ENCODE measurements at regions not wholly inside any gene's neighbourhood (a gene's known extent, or its start where the extent isn't known, plus 50 kb on each side); places are given as distances from the start of the nearest gene placed in this dataset.
"Not testable (repeated sequence)": the region's sequence is repeated elsewhere in the genome, so short reads cannot be mapped to it uniquely, and the experiment has no call there.

DNA sequence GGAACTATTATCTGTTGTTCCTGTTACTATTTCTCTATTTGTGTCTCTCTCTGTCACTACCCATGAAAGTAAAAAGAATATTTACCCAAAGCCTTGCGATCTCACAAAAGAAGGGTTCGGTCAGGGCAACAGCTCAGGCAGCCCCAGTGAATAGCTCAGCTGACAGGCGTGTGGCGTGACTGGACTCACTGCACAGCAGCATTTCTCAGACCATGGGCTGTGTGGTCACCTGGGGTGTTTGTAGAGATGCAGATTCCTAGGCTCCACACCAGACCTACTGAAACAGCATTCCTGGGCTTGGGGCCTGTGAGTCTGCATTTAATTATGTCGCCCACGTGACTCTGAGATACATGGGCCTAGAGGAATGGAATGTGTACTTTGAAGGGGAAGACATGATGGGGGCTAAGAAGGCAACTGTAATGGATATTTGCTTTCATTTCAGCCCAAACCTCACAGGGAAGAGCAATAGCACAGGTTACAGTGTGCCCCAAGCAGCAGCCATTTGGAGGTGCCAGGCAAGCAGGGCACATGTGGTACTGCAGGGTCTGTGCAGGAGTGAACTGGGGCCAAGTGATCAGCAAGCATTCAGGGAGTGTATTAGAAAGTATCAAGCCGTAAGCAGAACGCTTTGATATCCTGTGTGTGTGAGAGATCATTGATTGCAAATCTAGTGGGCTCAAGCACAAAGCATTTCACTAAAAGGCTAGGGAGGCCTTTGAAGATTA lies 90.4 kb upstream of the RBMS1 start:
- no peak for DNase-seq

DNA sequence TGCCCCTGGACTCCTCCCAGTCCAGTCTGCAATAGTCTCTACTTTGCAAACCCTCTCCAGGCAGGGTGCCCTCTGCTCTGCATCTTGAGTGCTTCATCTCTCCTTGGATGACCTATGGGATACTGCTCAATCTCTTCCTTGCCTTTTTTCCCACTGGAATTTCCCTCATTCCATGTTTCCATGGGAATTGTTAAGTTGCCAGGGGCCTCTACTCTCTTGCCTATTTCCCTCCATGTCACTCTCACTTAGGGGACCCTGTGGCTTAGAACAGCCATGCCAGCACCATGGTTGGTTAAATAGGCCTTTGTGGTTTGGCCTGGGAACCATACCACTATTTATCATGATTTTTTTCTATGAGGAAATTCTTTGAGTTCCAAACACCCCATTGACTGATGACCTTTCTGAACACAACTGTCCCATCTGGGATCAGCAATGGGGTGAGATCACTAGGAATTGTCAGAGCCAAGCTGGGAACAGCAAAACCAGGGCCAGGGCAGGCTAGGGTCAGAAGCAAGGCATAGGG lies 91.4 kb upstream of the RBMS1 start:
- DNase-seq, result no peak

DNA sequence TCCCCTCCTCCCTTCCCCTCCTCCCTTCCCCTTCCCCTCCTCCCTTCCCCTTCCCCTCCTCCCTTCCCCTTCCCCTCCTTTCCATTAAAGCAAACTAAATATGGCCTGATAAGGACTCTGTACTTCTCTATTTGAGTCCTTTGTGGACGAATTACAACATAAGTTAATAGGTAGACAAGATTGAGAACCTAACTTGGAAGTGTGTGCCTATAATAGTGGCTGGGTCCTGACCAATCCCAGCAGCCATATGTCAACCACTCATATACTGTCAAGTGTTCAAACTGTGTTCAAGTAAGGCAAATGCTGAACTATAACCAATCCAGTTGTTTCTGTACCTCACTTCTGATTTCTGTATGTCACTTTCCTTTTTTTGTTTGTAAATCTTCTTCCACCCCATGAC lies 97.1 kb upstream of the RBMS1 start:
- no peak for DNase-seq

DNA sequence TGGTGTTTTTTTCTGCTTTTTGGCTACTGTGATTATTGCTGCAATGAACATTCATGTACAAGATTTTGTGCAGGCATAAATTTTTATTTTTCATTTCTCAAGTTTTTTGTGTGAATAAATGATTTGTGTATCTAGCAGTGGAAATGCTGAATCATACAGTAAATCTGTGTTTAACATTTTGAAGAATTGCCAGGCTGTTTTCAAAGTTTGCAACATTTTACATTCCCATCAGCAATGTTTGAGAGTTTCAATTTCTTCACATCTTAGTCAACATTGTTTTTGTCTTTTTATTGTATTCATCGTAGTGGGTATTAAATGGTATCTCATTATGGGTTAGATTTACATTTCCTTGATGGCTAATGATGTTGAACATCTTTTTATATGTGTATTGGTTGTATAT lies 98.8 kb upstream of the RBMS1 start:
- no peak for DNase-seq

DNA sequence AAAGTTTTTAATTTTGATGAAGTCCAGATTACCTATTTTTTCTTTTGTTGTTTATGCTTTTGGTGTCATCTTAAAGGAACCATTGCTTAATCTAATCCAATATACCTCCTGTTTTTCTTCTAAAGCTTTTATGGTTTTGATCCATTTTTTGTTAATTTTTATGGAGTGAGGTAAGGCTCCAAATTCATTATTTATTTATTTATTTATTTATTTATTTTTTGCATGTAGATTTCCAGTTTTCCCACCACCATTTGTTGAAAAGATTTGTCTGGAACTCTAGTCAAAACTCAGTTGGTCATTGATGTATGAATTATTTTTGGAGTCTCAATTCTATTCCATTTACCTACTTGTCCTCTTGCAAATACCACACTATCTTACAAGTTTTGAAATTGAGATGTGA lies 99.4 kb upstream of the RBMS1 start:
- DNase-seq, result no peak

DNA sequence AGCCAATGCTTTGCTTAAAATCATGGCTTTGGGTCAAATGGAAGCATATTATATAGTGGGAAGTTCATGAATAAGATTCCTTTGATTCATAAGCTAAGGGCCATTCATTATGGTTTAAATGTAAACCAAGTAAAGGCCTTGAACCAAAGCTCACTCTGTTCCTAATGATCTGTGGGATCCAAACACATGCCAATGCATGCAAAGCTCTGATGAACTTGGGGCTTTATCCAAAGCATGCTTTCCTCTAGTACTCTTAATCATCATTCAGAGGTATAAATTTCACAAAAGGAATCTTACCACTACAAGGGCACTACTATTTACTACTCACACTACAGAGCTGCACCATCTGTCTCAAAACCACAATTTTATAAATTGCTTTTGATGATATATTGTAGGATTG lies 102.8 kb upstream of the RBMS1 start:
- DNase-seq, result no peak

DNA sequence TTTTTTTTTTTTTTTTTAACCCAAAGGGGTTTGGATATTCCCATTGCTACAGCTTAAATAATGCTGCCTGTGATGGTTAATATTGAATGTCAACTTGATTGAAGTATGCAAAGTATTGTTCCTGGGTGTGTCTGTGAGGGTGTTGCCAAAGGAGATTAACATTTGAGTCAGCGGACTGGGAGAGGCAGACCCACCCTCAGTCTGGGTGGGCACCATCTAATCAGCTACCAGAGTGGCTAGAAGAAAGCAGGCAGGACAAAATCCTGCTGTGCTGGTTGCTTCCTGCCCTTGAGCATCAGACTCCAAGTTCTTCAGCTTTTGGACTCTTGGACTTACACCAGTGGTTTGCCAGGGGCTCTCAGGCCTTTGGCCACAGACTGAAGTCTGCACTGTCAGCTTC lies 106.8 kb upstream of the RBMS1 start:
- not testable (repeated sequence) for DNase-seq

DNA sequence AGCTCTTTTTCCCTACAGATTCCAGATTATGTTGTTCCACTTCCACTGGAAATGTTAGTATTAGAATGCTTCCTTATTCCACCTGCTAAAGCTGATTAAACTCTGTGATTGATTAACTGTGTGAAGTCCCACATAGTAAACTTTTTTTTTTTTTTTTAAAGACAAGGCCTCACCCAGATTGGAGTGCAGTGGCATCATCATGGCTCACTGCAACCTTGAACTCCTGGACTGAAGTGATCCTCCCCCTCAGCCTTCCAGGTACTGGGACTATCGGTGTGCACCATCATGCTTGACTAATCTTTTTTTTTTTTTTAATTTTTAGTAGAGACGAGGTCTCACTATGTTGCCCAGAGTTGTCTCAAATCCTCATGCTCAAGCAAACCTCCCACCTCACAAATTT lies 108.5 kb upstream of the RBMS1 start:
- DNase-seq, result no peak

DNA sequence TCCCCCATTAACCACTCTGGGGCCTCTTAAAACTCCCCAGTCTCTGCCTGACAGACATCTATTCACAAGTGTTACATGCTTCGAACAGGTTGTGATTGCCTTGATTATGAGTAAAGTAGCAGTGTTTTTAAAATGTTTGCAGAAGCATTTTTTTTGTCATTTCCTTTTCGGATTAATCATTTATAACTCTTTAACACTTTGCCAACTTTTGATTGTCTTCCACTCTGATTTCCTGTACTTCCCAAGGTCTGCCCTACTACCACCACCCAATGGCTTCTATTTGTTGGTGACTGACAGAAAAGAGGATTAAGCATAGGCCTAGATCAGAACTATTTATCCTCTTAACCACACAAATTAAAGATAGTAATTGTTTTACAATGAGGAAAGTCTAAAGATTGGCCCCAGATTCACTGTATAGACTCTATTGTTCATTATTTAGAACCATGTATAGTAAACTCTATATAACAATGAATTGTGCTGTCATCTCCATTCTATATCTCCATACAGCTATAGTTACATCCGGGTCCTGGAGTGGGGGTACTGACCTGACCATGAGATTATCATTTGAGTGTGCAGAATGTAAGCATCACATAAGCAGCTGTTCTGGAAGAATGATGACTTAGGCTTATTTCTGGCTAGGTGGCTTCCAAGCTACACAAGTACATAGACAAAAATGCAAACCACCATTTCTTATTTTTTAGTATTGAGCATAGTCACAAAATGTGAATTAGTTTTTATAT lies 110.3 kb upstream of the RBMS1 start:
- no peak for DNase-seq

DNA sequence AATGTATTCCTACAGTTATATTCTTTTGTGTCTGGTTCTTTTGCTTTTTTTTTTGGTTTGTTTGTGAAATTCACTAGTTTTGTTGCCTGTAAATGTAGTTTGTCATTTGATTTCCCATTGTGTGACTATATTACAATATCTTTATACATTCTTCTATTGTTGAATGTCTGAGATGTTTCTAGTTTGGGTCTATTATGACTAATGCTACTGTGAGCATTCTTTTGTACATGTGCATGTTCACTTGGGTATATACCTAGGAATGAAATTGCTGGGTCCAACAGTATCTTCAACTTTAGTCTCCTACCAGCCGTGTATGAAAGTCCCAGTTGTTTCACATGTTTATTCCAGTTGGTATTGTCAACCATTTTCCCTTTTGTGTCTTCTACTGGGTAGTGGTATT lies 112.7 kb upstream of the RBMS1 start:
- DNase-seq, result no peak

DNA sequence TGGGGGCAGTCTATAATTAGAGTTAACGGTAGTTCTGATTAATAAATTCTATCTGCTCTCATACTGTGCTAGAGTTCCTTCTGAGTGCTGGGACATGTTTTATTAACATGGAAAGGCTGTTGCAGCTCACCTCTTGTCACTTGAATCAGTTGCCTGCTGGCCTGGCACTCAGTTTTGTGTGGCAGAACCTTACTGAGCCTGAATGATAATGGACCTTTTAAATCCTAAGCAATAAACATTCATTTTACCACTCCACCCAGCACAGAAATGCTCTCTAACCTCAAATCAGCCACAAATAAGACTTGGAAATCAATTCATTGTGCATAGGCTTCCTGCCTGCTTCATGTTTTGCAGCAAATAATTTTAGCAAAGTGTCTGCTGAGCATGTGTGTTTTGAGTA lies 115.0 kb upstream of the RBMS1 start:
- no peak for DNase-seq

DNA sequence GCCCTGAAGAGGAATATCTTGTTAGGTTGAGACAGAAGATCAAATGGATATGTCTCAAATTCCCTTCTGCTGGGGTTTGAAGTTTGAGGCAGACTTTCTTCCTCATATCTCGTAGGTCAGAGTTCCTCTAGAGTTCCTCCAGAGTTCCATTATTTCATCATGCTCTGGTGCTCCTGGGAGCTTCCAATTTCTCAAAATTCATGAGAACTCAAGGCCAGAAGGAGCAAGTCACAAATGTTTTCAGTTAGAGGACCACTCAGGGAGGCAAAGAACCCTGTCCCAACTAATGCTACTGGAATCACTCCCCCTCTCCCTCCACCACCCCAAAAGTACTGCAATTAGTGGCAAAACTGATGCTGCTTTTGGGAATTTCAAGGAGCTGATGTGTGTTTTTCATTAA lies 115.7 kb upstream of the RBMS1 start:
- DNase-seq, result no peak

DNA sequence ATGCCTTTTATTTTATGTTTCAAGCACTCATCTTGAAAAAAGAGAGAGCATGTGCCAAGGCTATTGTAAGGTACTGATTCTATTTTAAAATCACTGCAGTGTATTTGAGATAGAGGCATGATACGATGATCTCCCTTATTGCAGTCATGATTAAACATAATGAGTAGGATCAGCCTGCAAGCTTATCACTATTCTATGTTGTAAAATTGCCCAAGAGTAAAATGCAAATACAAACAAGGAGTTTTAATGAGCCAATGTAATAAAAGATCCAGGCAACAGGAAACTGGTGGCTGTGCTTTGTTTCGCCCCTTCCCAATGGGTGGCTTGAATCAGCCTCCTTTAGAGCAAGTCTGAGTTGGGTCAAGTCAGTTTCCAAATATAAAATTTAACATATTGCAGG lies 116.4 kb upstream of the RBMS1 start:
- DNase-seq, result no peak

DNA sequence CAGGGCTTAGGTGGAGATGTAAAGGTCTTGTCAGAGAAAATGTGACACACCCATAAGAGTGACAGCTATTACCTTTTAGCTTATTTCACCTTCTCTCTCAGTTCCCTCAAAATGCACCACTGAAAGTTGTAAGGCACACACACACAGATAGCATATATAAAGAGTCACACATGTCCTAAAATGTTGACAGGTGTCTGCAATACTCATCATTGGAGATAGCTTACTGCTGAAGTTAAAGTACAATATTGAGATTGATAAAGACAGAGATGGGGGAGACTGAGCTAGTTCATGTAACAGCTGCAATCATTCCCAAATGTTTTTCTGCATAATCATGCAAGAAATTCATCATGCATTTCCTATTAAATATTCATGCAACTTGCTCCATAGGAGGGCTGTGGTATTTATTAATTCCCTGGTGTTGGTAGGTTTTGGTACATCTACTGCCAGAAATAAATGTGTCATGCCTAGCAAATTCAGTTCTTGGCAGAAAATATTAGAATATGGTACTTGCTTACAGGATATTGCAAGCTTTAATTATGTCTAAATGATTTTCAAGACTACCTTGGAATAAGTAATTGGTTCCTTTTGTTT lies 118.8 kb upstream of the RBMS1 start:
- DNase-seq, result no peak

DNA sequence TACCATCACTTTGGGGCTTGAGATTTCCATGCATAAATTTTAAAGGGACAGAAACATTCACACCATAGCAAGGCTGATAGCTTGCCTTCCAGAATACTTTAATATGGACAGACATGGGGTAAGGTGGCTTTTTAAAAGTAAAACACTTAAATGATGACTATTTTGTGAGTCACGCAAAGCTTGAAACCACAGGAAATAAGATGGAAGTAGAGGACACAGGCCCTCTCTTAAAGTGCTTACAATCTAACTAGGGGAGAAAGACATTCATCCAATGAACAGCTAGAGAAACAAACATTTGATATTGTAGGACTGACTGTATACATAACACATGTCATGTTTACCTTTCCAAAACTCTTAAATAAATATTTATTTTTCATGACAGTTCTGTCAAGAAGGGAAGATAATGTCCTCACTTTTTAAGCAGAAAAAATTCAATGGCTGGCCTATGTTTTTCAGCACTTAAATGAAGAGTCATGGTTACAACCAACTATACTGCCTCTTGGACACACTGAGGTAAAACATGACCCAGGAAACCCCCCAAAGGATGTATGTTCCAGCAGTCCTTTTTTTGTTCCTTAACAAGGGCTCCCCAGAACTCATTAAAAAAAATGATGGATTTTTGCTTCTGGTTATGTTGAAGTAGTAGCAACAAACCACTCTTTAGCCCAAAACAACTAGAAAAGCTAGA lies 120.0 kb upstream of the RBMS1 start:
- no peak for DNase-seq

DNA sequence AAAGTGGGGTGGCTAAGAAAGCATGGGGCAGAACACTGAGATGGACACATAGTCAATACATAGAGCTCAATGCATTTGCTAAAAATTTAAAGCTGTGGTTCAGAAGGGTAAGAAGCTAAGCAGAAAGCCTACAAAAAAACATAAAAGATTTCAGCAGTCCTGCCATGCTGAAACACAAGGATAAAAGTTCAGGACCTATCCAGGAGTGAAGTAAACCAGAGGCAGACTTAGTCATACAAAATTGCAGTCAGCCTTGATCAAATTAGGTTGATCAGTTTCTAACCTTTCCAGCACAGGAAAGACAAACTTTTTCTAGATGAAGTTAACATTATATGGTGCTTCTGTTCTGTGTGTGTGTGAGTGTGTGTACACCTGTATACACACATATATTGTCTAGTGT lies 120.8 kb upstream of the RBMS1 start:
- DNase-seq, result no peak

DNA sequence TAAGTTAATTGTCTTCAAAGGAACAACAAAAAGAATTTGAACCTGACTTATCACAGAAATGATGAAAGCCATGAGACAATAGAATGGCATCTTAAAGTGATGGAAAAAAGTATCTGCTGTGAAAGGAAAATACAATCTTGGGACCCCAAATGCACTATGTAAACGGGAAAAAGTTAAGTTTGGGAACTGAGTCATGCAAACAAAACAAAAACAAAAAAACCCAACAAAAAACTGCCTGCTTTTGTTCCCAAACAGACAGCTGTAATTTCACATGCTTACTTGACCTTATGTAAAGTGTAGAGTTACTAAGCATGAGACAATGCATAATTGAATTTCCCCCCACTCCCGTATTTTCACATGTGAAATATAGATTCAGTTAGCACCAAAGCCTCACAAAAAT lies 122.1 kb upstream of the RBMS1 start:
- no peak for DNase-seq

DNA sequence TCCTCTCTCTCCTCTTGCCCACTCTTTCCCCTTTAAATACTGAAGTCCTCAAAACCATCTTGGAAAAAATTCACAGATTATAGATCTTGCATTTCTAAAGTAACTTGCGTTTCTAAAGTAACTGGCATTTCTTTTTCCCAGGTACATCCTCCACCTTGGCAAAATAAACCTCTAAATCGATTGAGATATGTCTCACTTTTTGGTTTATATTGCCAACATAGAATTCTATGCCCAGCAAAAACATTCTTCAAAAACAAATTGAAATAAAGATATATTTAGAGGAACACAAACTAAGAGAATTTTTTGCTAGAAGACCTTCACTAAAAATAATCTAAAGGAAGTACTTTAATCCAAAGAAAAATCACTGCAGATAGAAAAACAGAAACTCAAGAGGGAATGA lies 122.5 kb upstream of the RBMS1 start:
- DNase-seq, result no peak

DNA sequence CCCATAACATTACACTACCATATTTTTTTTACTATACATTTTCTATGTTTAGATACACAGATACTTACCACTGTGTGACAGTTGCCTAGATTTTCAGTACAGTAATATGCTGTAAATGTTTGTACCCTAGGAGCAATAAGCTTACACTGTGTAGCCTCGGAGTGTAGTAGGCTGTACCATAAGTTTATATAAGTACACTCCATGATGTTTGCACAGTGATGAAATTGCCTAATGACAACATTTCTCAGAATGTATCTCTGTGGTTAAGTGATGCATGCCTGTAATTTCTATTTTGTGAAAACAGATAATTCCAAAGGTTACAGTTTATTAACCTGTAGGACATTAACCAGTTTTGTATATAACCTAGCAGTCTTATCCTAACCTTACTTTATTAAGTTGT lies 128.1 kb upstream of the RBMS1 start:
- no peak for DNase-seq

DNA sequence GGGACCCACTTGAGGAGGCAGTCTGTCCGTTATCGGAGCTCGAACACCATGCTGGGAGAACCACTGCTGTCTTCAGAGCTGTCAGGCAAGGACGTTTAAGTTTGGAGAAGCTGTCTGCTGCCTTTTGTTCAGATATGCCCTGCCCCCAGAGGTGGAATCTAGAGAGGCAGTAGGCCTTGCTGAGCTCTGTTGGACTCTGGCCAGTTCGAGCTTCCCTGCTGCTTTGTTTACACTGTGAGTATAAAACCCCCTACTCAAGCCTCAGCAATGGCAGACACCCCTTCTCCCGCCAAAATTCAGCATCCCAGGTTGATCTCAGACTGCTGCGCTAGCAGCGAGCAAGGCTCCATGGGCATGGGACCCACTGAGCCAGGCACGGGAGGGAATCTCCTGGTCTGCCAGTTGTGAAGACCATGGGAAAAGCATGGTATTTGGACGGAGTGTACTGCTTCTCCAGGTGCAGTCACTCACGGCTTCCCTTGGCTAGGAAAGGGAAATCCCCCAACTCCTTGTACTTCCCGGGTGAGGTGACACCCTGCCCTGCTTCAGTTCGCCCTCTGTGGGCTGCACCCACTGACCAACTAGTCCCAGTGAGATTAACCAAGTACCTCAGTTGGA lies 134.5 kb upstream of the RBMS1 start:
- not testable (repeated sequence) for DNase-seq

DNA sequence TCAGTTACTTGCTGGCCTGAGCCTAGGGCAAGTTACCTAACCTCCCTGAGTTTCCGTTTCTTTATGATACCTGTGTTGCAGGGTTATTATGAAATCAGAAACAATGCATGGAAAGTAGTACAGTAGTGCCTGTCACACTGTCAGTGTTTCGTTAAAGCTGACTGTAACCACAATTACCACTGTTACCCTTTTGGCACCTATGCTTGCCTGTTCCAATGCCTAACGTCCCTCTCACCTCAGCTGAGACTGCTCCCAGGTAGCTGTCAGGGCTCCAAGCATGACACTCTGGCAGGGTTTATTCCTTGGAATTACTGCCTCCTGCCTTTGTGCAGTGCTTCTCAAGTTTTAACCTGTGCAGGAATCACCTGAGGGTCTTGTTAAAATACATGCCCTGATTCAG lies 135.2 kb upstream of the RBMS1 start:
- no peak for DNase-seq
